C4-2B (cell line): ENCODE measurements at regions not wholly inside any gene's neighbourhood (a gene's known extent, or its start where the extent isn't known, plus 50 kb on each side); places are given as distances from the start of the nearest gene placed in this dataset.

ENCODE experiments used
- H3K27ac ChIP-seq: fragments of 450-650 bp; 2 replicates; pipeline ENCODE4 v1.5.1; 2017
- CTCF ChIP-seq: fragments of 450-650 bp; conservative IDR thresholded peaks from 2 replicates; pipeline ENCODE4 v1.5.1; 2017; ENCODE audit warnings: mild to moderate bottlenecking
- ZFX ChIP-seq: fragments of 450-650 bp; IDR thresholded peaks from 2 replicates; pipeline ENCODE4 v1.6.1; 2017

GRCh38 chr1:75079538-75080290 is 54.5 kb upstream of the LHX8 start:
- H3K27ac ChIP-seq = no peak overlapping the region
- TF ChIP-seq ZFX = no peak
- TF ChIP-seq CTCF = no peak

GRCh38 chr1:75083223-75083622 is 51.0 kb upstream of the LHX8 start:
- no peak overlapping the region for H3K27ac ChIP-seq
- TF ChIP-seq ZFX (no peak), CTCF (no peak)

GRCh38 chr1:75083848-75084514 is 50.2 kb upstream of the LHX8 start:
- TF ChIP-seq ZFX = no peak
- no peak for TF ChIP-seq CTCF
- H3K27ac ChIP-seq = no peak overlapping the region
